IMR-90 (cell line): ENCODE measurements at regions not wholly inside any gene's neighbourhood (a gene's known extent, or its start where the extent isn't known, plus 50 kb on each side); places are given as distances from the start of the nearest gene placed in this dataset.

Source experiments
- ATAC-seq: fragments of 200-7000 bp; cut with Tn5 transposase; 2 replicates; pipeline ENCODE4 v1.9.1; 2020; ENCODE audit warnings: low read depth, mild to moderate bottlenecking, moderate library complexity
- BruUV-seq: library from RNA; stranded (reverse); fragments of 400-500 nt; replicated peaks from 2 replicates; lab custom pipeline; 2021; lab: Mats Ljungman, UMichigan
- CTCF ChIA-PET: fragments of 300-600 bp; formaldehyde crosslinking; extraction: SDS; loops from one replicate; lab custom pipeline; 2021; ENCODE audit warnings: antibody characterized with exemption; lab: Yijun Ruan, JAX
- POLR2A ChIA-PET: fragments of 300-600 bp; sonication (Branson Sonifier 250); formaldehyde crosslinking; loops from one replicate; lab custom pipeline; 2022; ENCODE audit warnings: antibody characterized with exemption; ENCODE audit not compliant: unreplicated experiment; lab: Charles Lee
- DNase-seq: peaks from one replicate; pipeline ENCODE4 v3.0.0; 2013
- H2AFZ ChIP-seq: replicated peaks from 2 replicates; pipeline ENCODE3; 2013; ENCODE audit warnings: low read length, mild to moderate bottlenecking; ENCODE audit not compliant: poor library complexity
- H2AK5ac ChIP-seq: 2 replicates; pipeline ENCODE4 v1.6.1; 2013; ENCODE audit warnings: low read depth, low read length, inconsistent platforms
- H2AK9ac ChIP-seq: replicated peaks from 2 replicates; pipeline ENCODE3; 2013; ENCODE audit warnings: mild to moderate bottlenecking, low read depth, low read length, moderate library complexity; ENCODE audit not compliant: poor library complexity
- H2BK120ac ChIP-seq: 2 replicates; pipeline ENCODE4 v1.6.1; 2013; ENCODE audit warnings: low read depth, low read length, inconsistent platforms
- H2BK15ac ChIP-seq: 3 replicates; pipeline ENCODE4 v1.6.1; 2013; ENCODE audit warnings: low read depth, low read length, inconsistent platforms
- H2BK20ac ChIP-seq: 2 replicates; pipeline ENCODE4 v1.6.1; 2013; ENCODE audit warnings: low read depth, mild to moderate bottlenecking, inconsistent platforms, low read length, moderate library complexity
- H2BK5ac ChIP-seq: 2 replicates; pipeline ENCODE4 v1.6.1; 2013; ENCODE audit warnings: mild to moderate bottlenecking, low read depth, low read length, inconsistent platforms; ENCODE audit not compliant: poor library complexity, severe bottlenecking
- H3K14ac ChIP-seq: replicated peaks from 2 replicates; pipeline ENCODE4 v1.6.1; 2013; ENCODE audit warnings: low read depth, low read length, inconsistent platforms
- H3K18ac ChIP-seq: 2 replicates; pipeline ENCODE4 v1.6.1; 2013; ENCODE audit warnings: low read depth, low read length, control low read depth
- H3K23ac ChIP-seq: 2 replicates; pipeline ENCODE4 v1.6.1; 2013; ENCODE audit warnings: low read depth, low read length, inconsistent platforms
- H3K27ac ChIP-seq: 2 replicates; pipeline ENCODE4 v1.5.1; 2013; ENCODE audit warnings: mild to moderate bottlenecking, control low read depth, low read length; ENCODE audit not compliant: insufficient read depth
- H3K27me3 ChIP-seq: 2 replicates; pipeline ENCODE4 v1.6.1; 2013; ENCODE audit warnings: low read length; ENCODE audit not compliant: control insufficient read depth, insufficient read depth
- H3K36me3 ChIP-seq: 2 replicates; pipeline ENCODE4 v1.6.1; 2013; ENCODE audit warnings: low read length, mixed read lengths; ENCODE audit not compliant: control insufficient read depth, insufficient read depth
- H3K4ac ChIP-seq: 2 replicates; pipeline ENCODE4 v1.6.1; 2013; ENCODE audit warnings: low read depth, low read length, inconsistent platforms
- H3K4me1 ChIP-seq: 2 replicates; pipeline ENCODE4 v1.6.1; 2013; ENCODE audit warnings: low read length, mixed read lengths; ENCODE audit not compliant: control insufficient read depth, insufficient read depth
- H3K4me2 ChIP-seq: 2 replicates; pipeline ENCODE4 v1.6.1; 2013; ENCODE audit warnings: low read depth, mild to moderate bottlenecking, control low read depth, low read length, moderate library complexity
- H3K4me3 ChIP-seq: 2 replicates; pipeline ENCODE4 v1.5.1; 2013; ENCODE audit warnings: low read depth, mild to moderate bottlenecking, control low read depth, low read length, moderate library complexity; ENCODE audit not compliant: insufficient read depth
- H3K56ac ChIP-seq: 2 replicates; pipeline ENCODE4 v1.6.1; 2013; ENCODE audit warnings: low read length, inconsistent platforms; ENCODE audit not compliant: insufficient read depth; ENCODE audit errors: extremely low read depth
- H3K79me1 ChIP-seq, 2 experiments: 2 replicates each; pipeline ENCODE4 v1.6.1; 2013; ENCODE audit warnings: low read length in 2 of 2, inconsistent platforms in 1 of 2, low read depth in 1 of 2
- H3K9ac ChIP-seq: 2 replicates; pipeline ENCODE4 v1.6.1; 2013; ENCODE audit warnings: low read depth, low read length, control low read depth
- H3K9me1 ChIP-seq: 2 replicates; pipeline ENCODE4 v1.6.1; 2013; ENCODE audit warnings: low read length, inconsistent platforms; ENCODE audit not compliant: insufficient read depth
- H3K9me3 ChIP-seq: 2 replicates; pipeline ENCODE4 v1.6.1; 2013; ENCODE audit warnings: low read length; ENCODE audit not compliant: control insufficient read depth, insufficient read depth
- H4K20me1 ChIP-seq: 2 replicates; pipeline ENCODE4 v1.6.1; 2013; ENCODE audit warnings: low read length, inconsistent platforms; ENCODE audit not compliant: insufficient read depth
- H4K5ac ChIP-seq: 2 replicates; pipeline ENCODE4 v1.6.1; 2013; ENCODE audit warnings: mild to moderate bottlenecking, low read depth, low read length, control low read depth
- H4K8ac ChIP-seq, 2 experiments: 2 replicates each; pipeline ENCODE4 v1.6.1; 2013; ENCODE audit warnings: low read depth in 2 of 2, low read length in 2 of 2, control low read depth in 1 of 2, inconsistent platforms in 1 of 2
- H4K91ac ChIP-seq: 2 replicates; pipeline ENCODE4 v1.6.1; 2013; ENCODE audit warnings: low read depth, low read length, inconsistent platforms; ENCODE audit not compliant: insufficient read depth
- BHLHE40 ChIP-seq: fragments of 150-350 bp; IDR thresholded peaks from 2 replicates; pipeline ENCODE4 v1.6.1; 2016; ENCODE audit warnings: mild to moderate bottlenecking, low read depth, low read length
- CEBPB ChIP-seq: IDR thresholded peaks from 2 replicates; pipeline ENCODE4 v1.6.1; 2012; ENCODE audit warnings: low read depth, low read length, improper control_type of control experiment
- CHD1 ChIP-seq: IDR thresholded peaks from 2 replicates; pipeline ENCODE4 v1.6.1; 2012; ENCODE audit warnings: low read depth, low read length, improper control_type of control experiment
- FOS ChIP-seq: fragments of 150-350 bp; IDR thresholded peaks from 2 replicates; pipeline ENCODE4 v1.6.1; 2016; ENCODE audit warnings: low read depth, low read length
- MAFK ChIP-seq: IDR thresholded peaks from 2 replicates; pipeline ENCODE4 v1.6.1; 2012; ENCODE audit warnings: low read depth, low read length, improper control_type of control experiment
- MAZ ChIP-seq: IDR thresholded peaks from 2 replicates; pipeline ENCODE4 v1.6.1; 2012; ENCODE audit warnings: low read depth, mild to moderate bottlenecking, low read length, improper control_type of control experiment, moderate library complexity, borderline replicate concordance
- MXI1 ChIP-seq: IDR thresholded peaks from 2 replicates; pipeline ENCODE4 v1.6.1; 2012; ENCODE audit warnings: low read depth, mild to moderate bottlenecking, low read length, moderate library complexity, borderline replicate concordance
- NFE2L2 ChIP-seq: fragments of 150-350 bp; IDR thresholded peaks from 2 replicates; pipeline ENCODE4 v1.6.1; 2016; ENCODE audit warnings: low read depth, mild to moderate bottlenecking, low read length
- POLR2A ChIP-seq: IDR thresholded peaks from 2 replicates; pipeline ENCODE4 v1.6.1; 2012; ENCODE audit warnings: mild to moderate bottlenecking, low read depth, low read length
- RAD21 ChIP-seq: IDR thresholded peaks from 2 replicates; pipeline ENCODE4 v1.6.1; 2012; ENCODE audit warnings: low read length, improper control_type of control experiment
- RCOR1 ChIP-seq: IDR thresholded peaks from 2 replicates; pipeline ENCODE4 v1.6.1; 2012; ENCODE audit warnings: mild to moderate bottlenecking, low read length, improper control_type of control experiment; ENCODE audit not compliant: insufficient replicate concordance
- RFX5 ChIP-seq: IDR thresholded peaks from 2 replicates; pipeline ENCODE4 v1.8.0; 2012; ENCODE audit warnings: low read depth, mild to moderate bottlenecking, low read length, moderate library complexity
- SMC3 ChIP-seq: fragments of 150-350 bp; IDR thresholded peaks from 2 replicates; pipeline ENCODE4 v1.6.1; 2016; ENCODE audit warnings: low read depth, mild to moderate bottlenecking, antibody characterized with exemption, low read length, moderate library complexity
- WGBS, 2 experiments: methylation state at CpG; one replicate each; pipeline versions ENCODE4 v1.1.5 to v1.1.7; 2013; ENCODE audit warnings: missing lambda C conversion rate in 2 of 2; ENCODE audit not compliant: insufficient read length in 1 of 2; ENCODE audit errors: extremely low coverage in 2 of 2; 5-methylcytosine and 5-hydroxymethylcytosine counted together
- dilution Hi-C: fragments of 300-500 bp; cut with HindIII; formaldehyde crosslinking; loops from one replicate; pipeline ENCODE4 v1.14.3; 2018; ENCODE audit warnings: low sequenced_read_pairs; ENCODE audit not compliant: unreplicated experiment
- in situ Hi-C: fragments of 300-500 bp; cut with MboI; formaldehyde crosslinking; loops from 3 replicates; pipeline ENCODE4 v1.14.3; 2019; ENCODE audit warnings: low sequenced_read_pairs, inconsistent platforms, mixed read lengths
- intact Hi-C: fragments of 100-400 bp; cut with micrococcal nuclease; formaldehyde crosslinking; loops from 2 replicates; pipeline ENCODE4 v1.10.0; 2022
- TF ChIP-seq, protein P1 (sequence below): fragments of 150-350 bp; IDR thresholded peaks from 2 replicates; pipeline ENCODE4 v1.6.1; 2016; ENCODE audit warnings: low read depth, mild to moderate bottlenecking, low read length, moderate library complexity, borderline replicate concordance
- TF ChIP-seq, protein P2 (sequence below): fragments of 150-350 bp; IDR thresholded peaks from 2 replicates; pipeline ENCODE4 v1.6.1; 2017; ENCODE audit warnings: mild to moderate bottlenecking, antibody characterized with exemption, low read length, low read depth
- TF ChIP-seq, protein P3 (sequence below): conservative IDR thresholded peaks from 2 replicates; pipeline ENCODE4 v1.5.1; 2012; ENCODE audit warnings: mild to moderate bottlenecking, low read depth, low read length, improper control_type of control experiment

DNA sequence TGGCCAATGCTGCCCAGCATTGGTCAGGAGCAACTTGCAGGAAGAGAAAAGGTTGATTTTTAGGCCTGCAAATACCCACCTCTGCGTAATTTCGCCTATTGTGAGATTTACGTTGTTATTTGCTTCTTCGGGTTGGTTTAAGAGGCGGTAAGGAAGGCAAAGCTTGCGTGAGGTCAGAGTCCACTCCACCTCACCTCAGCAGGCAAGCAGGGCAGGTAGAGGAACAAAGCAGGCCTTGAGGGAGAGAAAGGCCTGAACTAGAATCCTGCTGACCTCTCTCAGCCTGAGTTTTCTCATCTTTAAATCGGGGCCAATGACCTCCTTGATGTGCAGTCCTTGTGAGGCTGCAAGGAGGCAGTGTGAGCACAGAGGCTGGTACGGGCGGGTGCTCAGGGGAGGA lies 239.1 kb downstream of the CDC5L start:
- H3K4me3 ChIP-seq: no peak overlapping the region
- no TSS peak for BruUV-seq
- H3K36me3 ChIP-seq: no peaks in the 10 kb centered on the region
- in situ Hi-C loops (no loop called here), dilution Hi-C loops (no loop called here), intact Hi-C loops (no loop called here)
- H4K5ac ChIP-seq: no peak overlapping the region
- no peaks in the 10 kb centered on the region for H3K4me1 ChIP-seq
- DNase-seq (no peak), ATAC-seq (no peak)
- ChIA-PET POLR2A (no interaction called here), CTCF (interaction anchor here (0.6 kb wide), 1 partner anchor 141 kb away, joined by 8 read pairs; no protein-coding TSS in a partner anchor)
- H3K4ac ChIP-seq: no peak overlapping the region
- TF ChIP-seq NFE2L2 (no peak), MAFK (no peak), POLR2A (no peak), SMC3 (no peak), RFX5 (no peak), CEBPB (no peak), BHLHE40 (no peak), RAD21 (no peak), FOS (no peak), MXI1 (no peak), MAZ (no peak), RCOR1 (no peak), CHD1 (no peak)
- TF ChIP-seq, protein P1, sequence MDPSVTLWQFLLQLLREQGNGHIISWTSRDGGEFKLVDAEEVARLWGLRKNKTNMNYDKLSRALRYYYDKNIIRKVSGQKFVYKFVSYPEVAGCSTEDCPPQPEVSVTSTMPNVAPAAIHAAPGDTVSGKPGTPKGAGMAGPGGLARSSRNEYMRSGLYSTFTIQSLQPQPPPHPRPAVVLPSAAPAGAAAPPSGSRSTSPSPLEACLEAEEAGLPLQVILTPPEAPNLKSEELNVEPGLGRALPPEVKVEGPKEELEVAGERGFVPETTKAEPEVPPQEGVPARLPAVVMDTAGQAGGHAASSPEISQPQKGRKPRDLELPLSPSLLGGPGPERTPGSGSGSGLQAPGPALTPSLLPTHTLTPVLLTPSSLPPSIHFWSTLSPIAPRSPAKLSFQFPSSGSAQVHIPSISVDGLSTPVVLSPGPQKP: no peak
- TF ChIP-seq, protein P2, sequence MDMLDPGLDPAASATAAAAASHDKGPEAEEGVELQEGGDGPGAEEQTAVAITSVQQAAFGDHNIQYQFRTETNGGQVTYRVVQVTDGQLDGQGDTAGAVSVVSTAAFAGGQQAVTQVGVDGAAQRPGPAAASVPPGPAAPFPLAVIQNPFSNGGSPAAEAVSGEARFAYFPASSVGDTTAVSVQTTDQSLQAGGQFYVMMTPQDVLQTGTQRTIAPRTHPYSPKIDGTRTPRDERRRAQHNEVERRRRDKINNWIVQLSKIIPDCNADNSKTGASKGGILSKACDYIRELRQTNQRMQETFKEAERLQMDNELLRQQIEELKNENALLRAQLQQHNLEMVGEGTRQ: no peak
- TF ChIP-seq, protein P3, sequence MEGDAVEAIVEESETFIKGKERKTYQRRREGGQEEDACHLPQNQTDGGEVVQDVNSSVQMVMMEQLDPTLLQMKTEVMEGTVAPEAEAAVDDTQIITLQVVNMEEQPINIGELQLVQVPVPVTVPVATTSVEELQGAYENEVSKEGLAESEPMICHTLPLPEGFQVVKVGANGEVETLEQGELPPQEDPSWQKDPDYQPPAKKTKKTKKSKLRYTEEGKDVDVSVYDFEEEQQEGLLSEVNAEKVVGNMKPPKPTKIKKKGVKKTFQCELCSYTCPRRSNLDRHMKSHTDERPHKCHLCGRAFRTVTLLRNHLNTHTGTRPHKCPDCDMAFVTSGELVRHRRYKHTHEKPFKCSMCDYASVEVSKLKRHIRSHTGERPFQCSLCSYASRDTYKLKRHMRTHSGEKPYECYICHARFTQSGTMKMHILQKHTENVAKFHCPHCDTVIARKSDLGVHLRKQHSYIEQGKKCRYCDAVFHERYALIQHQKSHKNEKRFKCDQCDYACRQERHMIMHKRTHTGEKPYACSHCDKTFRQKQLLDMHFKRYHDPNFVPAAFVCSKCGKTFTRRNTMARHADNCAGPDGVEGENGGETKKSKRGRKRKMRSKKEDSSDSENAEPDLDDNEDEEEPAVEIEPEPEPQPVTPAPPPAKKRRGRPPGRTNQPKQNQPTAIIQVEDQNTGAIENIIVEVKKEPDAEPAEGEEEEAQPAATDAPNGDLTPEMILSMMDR: no peak
- no peak overlapping the region for H3K18ac ChIP-seq
- no peak overlapping the region for H3K27ac ChIP-seq
- H3K79me1 ChIP-seq: no peaks in the 10 kb centered on the region
- H2BK20ac ChIP-seq: no peak overlapping the region
- H3K27me3 ChIP-seq: peaks cover 18% of the 10 kb centered on the region
- peaks cover 2% of the 10 kb centered on the region; the same call in 1 of the 2 replicates for H3K9me1 ChIP-seq
- no peak overlapping the region for H4K8ac ChIP-seq
- no peak overlapping the region for H3K9ac ChIP-seq
- H4K20me1 ChIP-seq: no peaks in the 10 kb centered on the region
- no peak overlapping the region for H4K91ac ChIP-seq
- no peak overlapping the region for H3K56ac ChIP-seq
- no peaks in the 10 kb centered on the region for H3K9me3 ChIP-seq
- H3K23ac ChIP-seq: no peak overlapping the region
- H3K14ac ChIP-seq: no peak overlapping the region
- H2AK9ac ChIP-seq: no peak overlapping the region
- H2BK120ac ChIP-seq: no peak overlapping the region
- no peak overlapping the region for H2BK15ac ChIP-seq
- no peak overlapping the region for H2BK5ac ChIP-seq
- H2AFZ ChIP-seq: no peak overlapping the region
- WGBS, 2 experiments: no CpG with 5 or more reads among the region's 9 CpGs
- H2AK5ac ChIP-seq: no peak overlapping the region
- H3K4me2 ChIP-seq: no peak overlapping the region
